SK-MEL-5 (cell line): ENCODE measurements at regions not wholly inside any gene's neighbourhood (a gene's known extent, or its start where the extent isn't known, plus 50 kb on each side); places are given as distances from the start of the nearest gene placed in this dataset.

ENCODE experiments used
- DNase-seq: peaks from one replicate; pipeline ENCODE4 v3.0.0-alpha.2; 2016; ENCODE audit warnings: low read depth, low spot score
- in situ Hi-C: cut with HindIII; loops from 2 replicates; pipeline ENCODE4 v1.10.0; 2016; ENCODE audit warnings: low sequenced_read_pairs, high pct_unique_total_duplicates, low pct_unique_long_range_greater_than_20kb

DNA sequence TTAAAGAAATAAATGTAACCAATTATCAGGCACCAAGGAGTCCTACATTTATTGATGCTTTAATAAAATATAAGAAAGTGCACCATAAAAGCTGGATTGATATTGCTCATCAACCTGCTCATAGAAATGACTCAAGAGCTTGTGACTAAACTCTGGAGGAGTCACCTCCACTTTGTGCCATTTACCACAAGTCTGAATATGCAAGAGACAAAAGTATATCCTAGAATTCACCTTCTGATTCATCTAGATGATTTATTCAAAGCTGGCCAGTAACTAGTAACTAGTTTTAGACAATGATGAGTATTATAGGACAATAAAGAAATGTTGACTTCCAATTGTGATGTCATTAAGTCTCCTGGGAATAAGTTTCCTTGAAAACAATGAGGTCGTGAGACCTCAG is 146.0 kb upstream of the SOX11 start:
- DNase-seq = no peak

DNA sequence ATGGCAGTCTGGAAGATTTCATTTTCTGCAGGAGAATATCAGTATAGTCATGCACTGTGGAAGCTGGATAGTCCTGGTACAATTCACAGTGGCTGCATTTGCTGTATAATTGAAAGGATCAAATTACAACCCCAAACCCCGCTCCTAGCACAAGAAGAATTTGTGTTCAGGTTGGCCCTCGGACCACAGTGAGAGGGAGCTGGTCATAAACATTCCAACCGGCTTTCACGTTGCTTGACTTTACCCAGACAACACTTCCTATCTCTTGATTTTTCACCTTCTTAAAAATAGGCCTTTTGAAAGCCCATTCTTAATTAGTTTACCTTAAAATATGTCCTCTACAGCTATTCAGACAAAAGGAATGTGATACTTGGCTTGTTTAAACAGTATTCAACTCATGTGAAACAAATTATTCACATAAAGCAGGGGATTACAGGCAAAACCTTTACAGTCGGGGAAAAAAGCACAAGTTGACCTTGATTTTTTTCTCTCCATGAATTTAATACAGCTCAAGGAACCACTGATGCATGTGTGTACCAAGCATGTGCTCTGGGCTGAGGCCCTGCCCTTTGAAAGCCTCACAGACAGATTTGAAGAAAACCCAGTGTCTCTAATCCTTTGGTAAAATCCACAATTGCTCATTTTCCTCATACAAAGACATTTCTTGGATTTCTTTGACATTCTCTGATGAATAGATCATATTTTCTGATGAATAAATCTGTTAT is 143.0 kb upstream of the SOX11 start:
- no peak for DNase-seq
- in situ Hi-C loops = no loop called here

More for the DNA sequence above, 146.0 kb upstream of the SOX11 start:
- in situ Hi-C loops = no loop called here

DNA sequence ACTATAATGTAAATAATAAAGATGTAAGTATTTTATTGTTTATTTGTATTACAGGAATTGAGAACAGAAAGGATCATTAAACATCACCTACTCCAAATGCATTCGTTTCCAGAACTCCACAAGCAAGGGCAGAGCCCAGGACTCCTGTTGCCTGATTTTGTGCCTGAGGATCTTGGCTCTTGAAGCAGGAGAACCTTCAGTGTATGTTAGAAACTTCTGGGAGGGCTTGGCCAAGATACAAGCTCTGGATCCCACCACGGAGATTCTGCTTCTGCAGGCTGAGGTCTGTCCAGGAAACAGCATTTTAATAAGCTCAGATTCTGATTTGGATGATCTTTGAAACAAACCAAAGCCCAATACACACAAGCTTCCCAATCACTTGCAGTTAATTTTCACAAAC is 142.4 kb upstream of the SOX11 start:
- no peak for DNase-seq
- in situ Hi-C loops = no loop called here

DNA sequence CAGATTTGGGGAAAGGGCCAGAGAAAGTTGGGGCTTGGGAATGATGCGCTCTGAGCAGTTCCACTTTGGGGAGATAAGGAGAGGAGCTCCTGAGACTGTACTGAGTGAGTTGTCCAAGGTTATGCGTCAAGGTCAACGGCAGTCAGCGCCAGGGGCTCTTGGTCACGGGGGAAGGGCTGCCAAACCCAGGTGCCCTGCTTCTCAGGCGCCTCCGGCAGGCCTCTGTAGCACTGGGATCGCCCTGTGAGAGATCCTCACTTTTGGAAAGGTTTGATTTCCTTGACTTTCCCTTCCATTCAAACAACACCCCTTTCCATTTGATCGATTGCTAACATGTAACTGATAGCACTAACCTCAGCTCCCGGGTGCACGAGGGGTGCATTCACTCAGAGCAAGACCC is 136.5 kb upstream of the SOX11 start:
- in situ Hi-C loops = no loop called here
- no peak for DNase-seq

DNA sequence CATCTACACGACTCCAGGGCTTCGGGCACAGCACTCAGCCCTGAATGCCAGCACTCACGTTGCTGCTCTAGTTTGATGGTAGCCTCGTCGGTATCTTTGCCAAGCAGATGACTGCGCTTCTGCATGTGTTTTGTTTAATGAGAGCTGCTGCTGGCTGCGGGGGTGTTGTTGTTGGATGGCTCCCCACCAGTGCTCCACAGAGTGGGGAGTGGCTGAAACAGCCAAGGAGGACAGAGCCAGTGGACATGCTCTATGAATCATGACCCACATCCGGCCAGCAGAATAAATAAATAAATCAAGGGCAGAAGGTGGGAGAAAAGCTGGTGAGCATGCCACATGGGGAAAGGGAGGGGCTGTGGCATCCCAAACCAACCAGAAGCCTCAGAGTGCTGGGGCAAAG is 131.2 kb upstream of the SOX11 start:
- in situ Hi-C loops = no loop called here
- DNase-seq = no peak

DNA sequence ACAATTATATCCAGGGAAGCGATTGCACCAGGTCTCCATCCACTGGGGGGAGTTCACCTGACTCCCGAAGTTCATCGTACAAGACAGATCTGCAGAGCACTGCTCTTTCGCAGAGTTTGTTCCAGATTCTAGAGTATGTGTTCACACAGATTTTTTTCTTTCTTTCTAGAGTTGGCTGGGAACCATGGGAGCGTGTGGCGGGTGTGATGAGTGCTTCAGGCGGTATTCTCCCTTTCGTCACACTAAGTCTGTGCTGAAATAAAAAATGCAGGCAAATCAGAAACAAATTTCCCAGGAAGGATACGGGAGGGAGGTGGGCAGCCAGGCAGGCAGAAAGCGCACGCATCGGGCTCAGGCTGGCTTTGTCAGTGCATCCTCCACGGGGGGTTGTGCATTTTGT is 129.8 kb upstream of the SOX11 start:
- no peak for DNase-seq
- in situ Hi-C loops = no loop called here

DNA sequence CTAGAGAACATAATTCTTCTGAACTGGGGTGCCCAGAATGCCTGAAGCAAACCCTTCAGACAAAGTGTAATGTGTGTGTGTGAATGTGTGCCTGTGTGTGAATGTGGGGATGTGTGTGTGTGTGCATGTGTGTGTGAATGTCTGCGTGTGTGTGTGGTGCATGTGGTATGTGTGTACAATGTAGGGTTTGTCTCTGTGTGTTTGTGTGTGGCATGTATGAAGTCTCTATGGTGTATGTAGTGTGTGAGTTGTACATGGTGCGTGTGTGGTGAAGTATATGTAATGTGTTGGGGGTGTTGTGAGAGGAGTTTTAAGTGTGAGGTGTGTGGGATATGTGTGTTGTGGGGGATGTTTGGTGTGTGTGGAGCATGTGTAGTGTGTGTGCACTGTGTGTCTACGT is 129.3 kb upstream of the SOX11 start:
- no peak for DNase-seq
- in situ Hi-C loops = no loop called here

DNA sequence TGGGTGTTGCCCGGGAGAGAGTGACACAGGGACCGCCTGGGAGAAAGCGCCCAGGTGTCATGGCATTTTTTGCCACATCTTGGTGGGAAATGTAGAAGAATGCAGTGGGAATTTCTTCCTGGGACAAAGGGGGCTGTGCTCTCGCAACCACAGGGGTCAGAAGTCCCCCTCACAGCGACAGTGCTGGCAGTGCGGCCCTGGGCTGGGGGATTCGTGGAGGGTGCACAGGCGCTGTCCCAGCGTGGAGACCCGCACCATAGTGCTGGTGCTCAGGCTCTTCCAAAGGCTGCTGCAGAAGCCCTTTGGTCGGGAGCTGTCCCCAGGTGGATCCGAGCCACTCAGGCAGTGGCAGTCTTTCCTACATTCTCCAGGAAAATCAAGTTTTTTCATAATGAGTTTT is 128.8 kb upstream of the SOX11 start:
- no peak for DNase-seq
- in situ Hi-C loops = no loop called here

DNA sequence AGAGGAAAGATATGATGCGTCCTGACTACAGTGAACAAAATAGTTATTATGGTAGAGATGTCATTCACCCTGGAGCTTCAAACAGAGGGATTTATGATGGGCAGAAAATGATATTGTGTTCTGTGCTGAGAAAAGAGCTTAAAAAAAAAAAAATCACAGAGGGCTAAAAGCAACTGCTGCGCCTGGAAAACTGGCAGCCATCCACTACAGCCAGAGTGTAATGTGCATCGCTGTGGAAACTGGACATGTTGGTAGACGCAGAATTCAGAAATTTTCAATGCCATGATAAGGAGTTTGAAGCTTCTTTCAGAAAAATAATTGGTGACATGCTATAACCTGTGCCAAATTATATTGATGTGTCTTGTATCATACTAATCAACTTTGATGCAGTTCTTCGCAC is 122.9 kb upstream of the SOX11 start:
- no peak for DNase-seq
- in situ Hi-C loops = no loop called here

DNA sequence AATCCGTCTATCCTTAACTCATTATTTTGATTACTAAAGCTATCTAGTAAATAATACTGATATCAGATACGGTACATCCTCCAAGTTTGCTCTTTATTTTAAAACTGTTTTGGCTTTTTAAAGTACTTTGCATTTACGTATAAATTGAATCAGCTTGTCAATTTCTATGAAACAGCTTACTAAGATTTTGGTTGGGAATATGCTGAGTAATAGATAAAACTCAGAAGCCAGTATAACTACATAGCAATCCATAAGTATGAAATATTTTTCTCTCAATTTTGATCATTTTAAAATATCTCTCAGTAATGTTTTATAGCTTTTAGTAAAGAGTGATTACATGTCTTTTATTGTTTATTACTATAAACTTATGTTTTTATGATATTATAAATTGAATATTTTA is 116.2 kb upstream of the SOX11 start:
- in situ Hi-C loops = no loop called here
- DNase-seq = no peak

DNA sequence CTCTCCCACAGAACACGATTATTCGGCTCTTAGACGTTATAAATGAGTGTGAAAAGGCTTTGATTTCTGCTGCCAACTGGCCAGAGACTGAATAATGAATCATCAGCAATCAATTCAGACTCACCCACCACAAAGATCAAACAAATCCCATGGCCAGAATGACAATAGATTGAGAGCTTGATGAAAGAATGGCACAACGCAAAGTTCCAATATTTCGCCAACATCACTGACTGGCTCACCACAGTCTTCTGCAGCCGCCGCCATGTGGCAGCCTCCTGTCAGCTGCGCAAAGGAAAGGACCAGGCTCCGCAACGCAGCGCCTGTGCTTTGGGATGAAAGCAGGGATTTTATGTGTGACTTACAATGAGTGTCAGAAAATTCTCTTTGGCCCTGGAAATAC is 104.4 kb upstream of the SOX11 start:
- no peak for DNase-seq
- in situ Hi-C loops = no loop called here

DNA sequence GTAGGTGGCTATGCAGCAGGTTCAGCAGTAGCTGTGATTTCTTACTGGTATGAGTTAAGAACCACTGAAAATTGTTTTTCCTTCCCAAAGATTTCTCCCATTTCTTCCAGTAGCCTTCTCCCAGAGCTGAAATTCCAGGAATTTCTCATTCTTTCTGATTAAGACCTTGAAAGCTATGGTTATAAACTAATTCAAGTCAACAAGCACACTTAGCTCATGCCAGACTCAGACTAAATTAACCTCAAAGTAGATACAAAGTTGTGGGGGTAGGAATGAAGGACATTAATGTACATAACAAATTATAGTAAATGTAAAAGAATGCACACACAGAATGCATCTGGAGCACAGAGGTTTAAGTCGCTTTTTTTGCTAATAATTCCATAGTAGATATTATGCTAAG is 103.6 kb upstream of the SOX11 start:
- in situ Hi-C loops = no loop called here
- DNase-seq = no peak

DNA sequence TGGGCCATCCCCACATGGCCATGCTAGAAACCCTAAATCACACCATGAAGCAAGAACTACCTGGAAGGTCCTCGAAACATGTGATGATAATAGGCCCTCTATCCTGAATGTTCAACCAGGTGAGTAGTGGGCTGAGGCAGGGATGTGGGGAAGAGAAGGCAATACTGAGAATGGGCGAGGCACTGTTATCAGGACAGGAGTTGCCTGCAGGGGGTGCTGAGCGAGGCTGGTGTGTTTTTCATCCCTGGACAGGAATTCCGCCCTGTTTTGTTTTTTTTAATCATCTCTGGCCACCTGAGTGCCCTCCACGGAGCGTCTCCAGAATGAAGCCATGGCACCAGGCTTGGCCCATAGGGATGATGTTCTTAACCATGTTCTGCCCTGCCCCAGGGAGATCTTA is 103.0 kb upstream of the SOX11 start:
- in situ Hi-C loops = no loop called here
- no peak for DNase-seq

DNA sequence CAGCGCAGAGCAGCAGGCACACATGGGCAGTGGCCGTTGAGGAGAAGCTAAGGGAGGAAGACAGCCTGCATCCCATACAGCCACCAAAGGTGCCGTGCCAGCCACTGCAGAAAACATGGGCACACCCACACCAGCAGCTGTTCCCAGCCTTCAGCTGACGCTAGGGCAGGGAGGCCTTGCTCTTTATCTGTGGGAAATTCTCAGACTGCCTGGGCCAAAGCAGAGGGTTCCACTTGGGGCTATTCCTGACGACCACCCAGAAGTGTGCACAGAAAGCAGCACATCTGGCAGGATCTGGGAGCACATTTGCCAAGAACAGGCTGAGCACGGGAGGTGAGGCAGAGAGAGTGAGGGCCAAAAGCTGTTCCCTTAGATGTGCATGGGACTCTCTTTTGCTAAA is 101.3 kb upstream of the SOX11 start:
- DNase-seq = no peak
- in situ Hi-C loops = no loop called here

DNA sequence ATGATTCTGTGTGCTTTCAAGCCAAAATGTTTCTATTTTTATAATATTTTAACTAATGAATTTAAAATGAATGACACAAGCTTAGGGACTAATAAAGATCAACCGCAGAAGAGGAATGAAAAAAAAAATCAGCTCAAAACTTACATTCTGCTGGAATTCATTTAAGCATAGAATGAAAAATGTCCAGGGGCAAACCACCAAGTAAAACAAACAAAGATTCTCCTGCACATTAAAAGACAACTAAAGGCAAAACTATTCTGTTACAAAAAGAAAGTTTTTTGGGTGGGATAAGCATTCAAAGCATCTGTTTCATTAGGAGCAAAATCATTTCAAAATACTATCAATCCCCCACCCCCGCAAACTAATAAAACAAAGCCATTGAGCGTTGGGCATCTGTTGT is 99.3 kb upstream of the SOX11 start:
- in situ Hi-C loops = no loop called here
- no peak for DNase-seq

DNA sequence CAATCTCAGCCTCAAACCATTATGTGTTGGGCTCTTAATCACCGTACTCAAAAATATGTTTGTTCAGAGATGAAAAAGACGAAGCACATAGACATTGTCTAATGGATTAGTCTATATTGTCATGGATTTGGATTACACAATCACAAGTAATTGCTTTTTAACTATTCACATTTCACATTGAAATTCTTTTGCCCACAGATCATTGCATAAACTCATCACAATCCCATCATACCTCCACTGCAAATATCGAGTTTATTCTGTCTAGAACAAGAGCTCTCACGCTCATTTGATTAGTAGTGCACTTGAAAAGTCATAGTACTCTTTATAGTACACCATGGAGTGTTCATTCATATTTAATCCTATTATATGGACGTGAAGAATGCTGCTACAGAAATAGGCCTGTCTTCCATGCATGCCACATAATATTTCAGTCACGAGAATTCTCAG is 97.9 kb upstream of the SOX11 start:
- DNase-seq = no peak
- in situ Hi-C loops = no loop called here

DNA sequence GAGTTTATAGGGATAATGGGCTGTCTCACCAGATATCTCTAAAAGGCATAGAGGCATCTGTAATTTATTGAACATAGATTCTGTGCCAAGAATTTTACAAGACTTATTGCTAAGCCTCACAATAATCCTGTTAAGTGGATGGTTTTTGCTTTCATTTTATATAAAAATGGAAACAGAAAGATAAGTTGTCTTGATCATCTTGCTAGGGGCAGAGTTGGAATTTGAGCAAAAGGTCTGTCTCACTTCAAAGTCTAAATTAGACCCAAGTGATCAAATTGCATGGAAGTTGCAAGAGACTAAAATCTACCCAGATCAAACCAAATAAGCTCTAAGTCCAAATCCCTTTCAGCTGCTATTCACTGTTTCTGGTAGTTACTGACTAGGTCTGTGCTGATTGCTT is 95.3 kb upstream of the SOX11 start:
- in situ Hi-C loops = no loop called here
- no peak for DNase-seq

DNA sequence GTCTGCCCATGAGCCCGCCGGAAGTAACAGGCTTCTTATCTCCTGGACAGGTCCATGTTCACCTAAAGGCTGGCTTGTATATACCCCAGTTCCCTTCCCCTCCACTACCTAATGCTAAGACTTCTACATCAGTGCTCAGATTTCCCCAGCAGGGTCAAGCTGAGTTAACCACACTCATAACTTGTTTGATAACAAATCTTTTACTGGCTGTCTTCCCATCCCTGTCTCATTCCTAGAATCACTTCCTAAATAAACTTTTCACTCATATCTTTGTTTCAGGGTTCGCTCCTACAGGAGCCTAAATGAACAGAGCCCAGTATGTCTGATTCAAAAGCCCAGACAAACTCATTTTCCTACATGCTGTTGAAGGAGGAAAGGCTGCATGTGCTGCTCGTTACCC is 94.0 kb upstream of the SOX11 start:
- no peak for DNase-seq
- in situ Hi-C loops = no loop called here

DNA sequence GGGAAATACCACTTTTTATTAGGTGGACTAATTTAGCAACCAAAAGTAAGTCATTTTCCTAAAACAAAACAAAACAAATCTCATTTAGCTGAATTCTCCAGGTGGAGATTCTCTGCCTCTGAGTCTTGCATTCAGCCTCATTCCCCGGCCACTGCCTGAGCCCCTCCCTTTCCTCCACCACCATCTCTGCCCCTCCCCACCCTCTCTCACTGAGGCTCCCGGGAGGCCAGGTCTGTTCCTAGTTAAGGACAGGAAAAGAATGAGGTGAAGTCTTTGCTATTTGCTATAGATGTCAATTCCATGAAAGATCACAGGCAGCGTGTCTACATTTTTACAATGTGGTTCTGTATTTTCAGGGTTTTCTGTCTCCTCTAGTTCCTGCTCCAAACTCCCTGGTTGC is 83.0 kb upstream of the SOX11 start:
- DNase-seq = no peak
- in situ Hi-C loops = no loop called here

DNA sequence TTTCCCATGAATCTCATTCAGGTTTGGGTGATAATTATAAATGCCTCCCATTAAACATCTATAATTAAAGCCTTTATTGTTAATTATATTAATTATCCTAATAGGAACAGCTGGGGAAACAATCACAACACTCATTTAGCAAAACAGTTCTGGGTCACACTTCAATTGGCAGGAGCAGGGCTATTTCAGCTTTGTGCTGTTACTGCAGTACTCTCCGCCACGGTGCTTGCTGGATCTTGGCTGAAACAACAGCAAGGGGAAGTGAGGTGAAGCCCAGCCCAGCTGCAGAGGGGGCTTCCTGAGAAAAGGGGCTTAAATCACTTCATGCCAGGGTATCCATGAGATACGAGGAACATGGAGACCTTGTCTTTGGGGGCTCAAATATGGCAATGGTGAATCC is 79.5 kb upstream of the SOX11 start:
- DNase-seq = no peak
- in situ Hi-C loops = no loop called here
